Neuronal stem cell (in vitro differentiated cells): ENCODE measurements at regions not wholly inside any gene's neighbourhood (a gene's known extent, or its start where the extent isn't known, plus 50 kb on each side); places are given as distances from the start of the nearest gene placed in this dataset.
A peak's percentile ranks its signal among the peaks of the same experiment; 100 is the strongest.

Source experiments
- DNase-seq: peaks from one replicate; pipeline ENCODE4 v3.0.0-alpha.2; 2013; ENCODE audit warnings: low spot score
- H2AFZ ChIP-seq: one replicate; pipeline ENCODE4 v1.6.1; 2013; ENCODE audit warnings: mild to moderate bottlenecking, low read length, inconsistent platforms
- H2AK5ac ChIP-seq: 2 replicates; pipeline ENCODE4 v1.6.1; 2013; ENCODE audit warnings: low read depth, mild to moderate bottlenecking, inconsistent platforms, low read length, moderate library complexity, mixed read lengths
- H2BK120ac ChIP-seq: 2 replicates; pipeline ENCODE4 v1.6.1; 2013; ENCODE audit warnings: low read depth, mild to moderate bottlenecking, inconsistent platforms, low read length, moderate library complexity, mixed read lengths
- H2BK12ac ChIP-seq: one replicate; pipeline ENCODE4 v1.6.1; 2013; ENCODE audit warnings: low read length, inconsistent platforms
- H2BK15ac ChIP-seq: 2 replicates; pipeline ENCODE4 v1.6.1; 2013; ENCODE audit warnings: mild to moderate bottlenecking, low read length, inconsistent platforms, mixed read lengths
- H2BK5ac ChIP-seq: one replicate; pipeline ENCODE4 v1.6.1; 2013; ENCODE audit warnings: inconsistent platforms, mild to moderate bottlenecking, low read length, moderate library complexity
- H3K14ac ChIP-seq: one replicate; pipeline ENCODE4 v1.6.1; 2013; ENCODE audit warnings: low read length, inconsistent platforms
- H3K18ac ChIP-seq: 2 replicates; pipeline ENCODE4 v1.6.1; 2013; ENCODE audit warnings: low read length, inconsistent platforms
- H3K23ac ChIP-seq: 2 replicates; pipeline ENCODE4 v1.6.1; 2013; ENCODE audit warnings: low read depth, mild to moderate bottlenecking, mixed read lengths, low read length, inconsistent platforms; ENCODE audit not compliant: poor library complexity
- H3K27ac ChIP-seq: replicated peaks from 3 replicates; pipeline ENCODE4 v1.5.1; 2013; ENCODE audit warnings: low read length, inconsistent platforms
- H3K27me3 ChIP-seq, 3 experiments: 2 replicates each; pipeline ENCODE4 v1.6.1; 2013; ENCODE audit warnings: low read length in 3 of 3, mild to moderate bottlenecking in 2 of 3, inconsistent platforms in 1 of 3, low read depth in 1 of 3, mixed read lengths in 1 of 3, moderate library complexity in 1 of 3; ENCODE audit not compliant: control insufficient read depth in 3 of 3, insufficient read depth in 3 of 3
- H3K36me3 ChIP-seq, 2 donors: replicated peaks in 1 of 2; 2 replicates each; pipeline ENCODE4 v1.6.1; 2013; ENCODE audit warnings: low read length in 2 of 2; ENCODE audit not compliant: control insufficient read depth in 2 of 2, insufficient read depth in 2 of 2
- H3K4ac ChIP-seq: 2 replicates; pipeline ENCODE4 v1.6.1; 2013; ENCODE audit warnings: inconsistent platforms, mild to moderate bottlenecking, low read length, moderate library complexity
- H3K4me1 ChIP-seq, 2 donors: 1 replicate in 1 of 2; 2 replicates in 1 of 2; pipeline ENCODE4 v1.6.1; 2013; ENCODE audit warnings: low read length in 2 of 2, low read depth in 1 of 2; ENCODE audit not compliant: control insufficient read depth in 2 of 2, insufficient read depth in 1 of 2
- H3K4me2 ChIP-seq: one replicate; pipeline ENCODE4 v1.6.1; 2013; ENCODE audit warnings: mild to moderate bottlenecking, low read length, inconsistent platforms; ENCODE audit not compliant: insufficient read depth, poor library complexity, severe bottlenecking
- H3K4me3 ChIP-seq, 2 donors: 2 replicates each; pipeline ENCODE4 v1.5.1; 2013; ENCODE audit warnings: low read length in 2 of 2, mild to moderate bottlenecking in 2 of 2, inconsistent platforms in 1 of 2, moderate library complexity in 1 of 2
- H3K79me1 ChIP-seq: one replicate; pipeline ENCODE4 v1.6.1; 2013; ENCODE audit warnings: low read depth, mild to moderate bottlenecking, inconsistent platforms, low read length, moderate library complexity
- H3K9ac ChIP-seq: one replicate; pipeline ENCODE4 v1.6.1; 2013; ENCODE audit warnings: mild to moderate bottlenecking, low read depth, low read length, inconsistent platforms; ENCODE audit not compliant: poor library complexity
- H3K9me3 ChIP-seq, 2 donors: replicated peaks in 1 of 2; 2 replicates each; pipeline versions ENCODE3 to v1.6.1; 2013; ENCODE audit warnings: low read length in 2 of 2, mild to moderate bottlenecking in 2 of 2, inconsistent platforms in 1 of 2, low read depth in 1 of 2, mixed read lengths in 1 of 2, moderate library complexity in 1 of 2; ENCODE audit not compliant: control insufficient read depth in 2 of 2, insufficient read depth in 1 of 2
- H4K8ac ChIP-seq: one replicate; pipeline ENCODE4 v1.6.1; 2013; ENCODE audit warnings: low read depth, mild to moderate bottlenecking, inconsistent platforms, low read length, moderate library complexity
- H4K91ac ChIP-seq: one replicate; pipeline ENCODE4 v1.6.1; 2013; ENCODE audit warnings: low read length, low read depth, mild to moderate bottlenecking, inconsistent platforms; ENCODE audit not compliant: poor library complexity
- WGBS, 2 donors: extraction: QIAGEN DNeasy Blood & Tissue Kit; methylation state at CpG; one replicate each; pipeline ENCODE4 v1.1.7; 2013; ENCODE audit warnings: missing lambda C conversion rate in 2 of 2, mixed read lengths in 1 of 2; ENCODE audit not compliant: insufficient read length in 2 of 2, insufficient replicate concordance in 1 of 2; ENCODE audit errors: extremely low coverage in 2 of 2; 5-methylcytosine and 5-hydroxymethylcytosine counted together

DNA sequence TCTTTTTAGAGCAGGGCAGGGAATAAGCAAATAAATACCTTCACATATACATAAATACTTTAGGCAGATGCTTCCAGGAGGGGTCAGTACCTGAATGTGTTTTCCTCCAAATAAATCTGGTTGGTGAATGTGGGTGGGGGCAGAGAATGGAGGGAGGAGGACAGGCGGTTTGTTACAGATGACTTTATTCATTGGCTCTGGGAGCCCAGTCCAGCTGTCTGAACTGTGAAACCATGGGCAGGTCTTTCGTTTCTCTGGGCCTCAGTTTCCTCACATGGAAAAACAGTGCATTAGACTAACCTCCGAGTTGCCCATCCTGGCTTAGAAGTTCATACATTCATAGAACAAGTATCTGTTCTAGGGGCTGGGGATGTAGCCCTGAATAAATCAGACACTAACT lies 124.6 kb downstream of the IER5 start:
- H3K4me1 ChIP-seq, result peaks cover 0 to 3% of the 10 kb centered on the region in 2 donors
- no peak overlapping the region for H3K14ac ChIP-seq
- H3K4ac ChIP-seq, result no peak overlapping the region
- no CpG with 5 or more reads among the region's 3 CpGs for WGBS, 2 donors
- H2AFZ ChIP-seq, result no peak overlapping the region
- no peak overlapping the region for H3K4me3 ChIP-seq
- no peak overlapping the region for H3K18ac ChIP-seq
- no peak overlapping the region for H2BK5ac ChIP-seq
- H3K9me3 ChIP-seq, result no peaks in the 10 kb centered on the region
- H3K27ac ChIP-seq, result no peak overlapping the region
- H3K27me3 ChIP-seq, result peaks cover 0 to 4% (median 0%) of the 10 kb centered on the region in 3 experiments
- no peak overlapping the region for H2AK5ac ChIP-seq
- H4K91ac ChIP-seq, result no peak overlapping the region
- DNase-seq, result no peak
- no peak overlapping the region for H3K23ac ChIP-seq
- H3K4me2 ChIP-seq, result no peak overlapping the region
- H3K36me3 ChIP-seq, result no peaks in the 10 kb centered on the region
- H3K9ac ChIP-seq, result no peak overlapping the region
- H3K79me1 ChIP-seq, result no peaks in the 10 kb centered on the region
- no peak overlapping the region for H2BK12ac ChIP-seq
- no peak overlapping the region for H2BK15ac ChIP-seq
- H2BK120ac ChIP-seq, result no peak overlapping the region
- H4K8ac ChIP-seq, result no peak overlapping the region

DNA sequence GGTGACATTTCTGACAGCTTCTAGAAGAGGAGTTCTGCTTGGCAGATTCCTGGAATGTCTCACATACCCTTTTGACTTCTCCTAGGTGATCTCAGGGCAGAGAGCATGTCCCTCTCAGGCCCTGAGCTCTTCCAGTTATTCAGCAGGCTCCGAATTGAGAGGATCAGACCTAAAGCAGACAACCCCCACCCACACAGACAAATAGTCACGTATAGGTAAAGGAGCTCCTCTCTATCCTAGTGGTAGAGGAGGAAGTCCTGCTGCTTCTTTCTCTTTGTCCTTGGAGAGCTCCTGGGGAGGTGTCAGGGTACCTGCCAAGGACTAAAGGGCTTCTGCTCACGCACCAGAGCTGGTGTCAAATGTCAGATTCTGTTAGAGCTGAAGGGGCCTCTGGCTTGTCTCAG lies 128.1 kb downstream of the IER5 start:
- H3K79me1 ChIP-seq, result no peaks in the 10 kb centered on the region
- no peak overlapping the region for H2AFZ ChIP-seq
- no peak overlapping the region for H3K14ac ChIP-seq
- no peak overlapping the region for H2BK120ac ChIP-seq
- no peaks in the 10 kb centered on the region for H3K27me3 ChIP-seq
- no peak overlapping the region for H2BK12ac ChIP-seq
- no peak overlapping the region for H4K91ac ChIP-seq
- no peaks in the 10 kb centered on the region for H3K36me3 ChIP-seq
- peaks cover 0 to 3% of the 10 kb centered on the region in 2 donors for H3K4me1 ChIP-seq
- no peak overlapping the region for H3K23ac ChIP-seq
- H3K27ac ChIP-seq, result no peak overlapping the region
- no peak overlapping the region for H3K18ac ChIP-seq
- no peak overlapping the region for H3K4me2 ChIP-seq
- no peak overlapping the region for H2BK15ac ChIP-seq
- H3K4ac ChIP-seq, result no peak overlapping the region
- H3K4me3 ChIP-seq, result no peak overlapping the region
- no peak for DNase-seq
- no peaks in the 10 kb centered on the region for H3K9me3 ChIP-seq
- no peak overlapping the region for H2AK5ac ChIP-seq
- H3K9ac ChIP-seq, result no peak overlapping the region
- no CpG with 5 or more reads among the region's 3 CpGs for WGBS, 2 donors
- no peak overlapping the region for H4K8ac ChIP-seq
- H2BK5ac ChIP-seq, result no peak overlapping the region

DNA sequence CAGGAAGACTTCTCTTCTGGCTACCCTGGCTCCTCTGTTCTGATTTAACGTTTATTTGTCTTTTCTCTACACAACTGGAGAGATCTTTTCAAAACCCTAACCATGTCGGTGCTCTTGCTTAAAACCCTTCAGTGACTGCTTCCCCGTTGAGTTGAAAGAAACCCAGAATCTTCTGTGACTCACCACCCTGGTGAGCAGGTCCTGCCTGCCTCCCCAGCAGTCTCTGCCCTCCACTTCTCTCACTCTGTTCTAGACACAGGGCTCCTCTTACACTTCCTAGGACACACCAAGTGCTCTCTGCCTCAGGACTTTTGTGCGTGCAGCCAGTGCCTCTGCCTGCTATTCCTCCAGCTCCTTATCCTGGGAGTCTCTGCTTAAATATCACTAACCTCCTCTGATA lies 131.4 kb downstream of the IER5 start:
- H3K27me3 ChIP-seq, result no peaks in the 10 kb centered on the region
- DNase-seq, result no peak
- no peak overlapping the region for H3K9ac ChIP-seq
- H3K4me3 ChIP-seq, result no peak overlapping the region
- no peak overlapping the region for H2AFZ ChIP-seq
- H3K27ac ChIP-seq, result no peak overlapping the region
- peaks cover 0 to 3% of the 10 kb centered on the region in 2 donors for H3K4me1 ChIP-seq
- H2BK15ac ChIP-seq, result no peak overlapping the region
- H3K36me3 ChIP-seq, result no peaks in the 10 kb centered on the region
- H3K79me1 ChIP-seq, result no peaks in the 10 kb centered on the region
- H2BK120ac ChIP-seq, result no peak overlapping the region
- H3K4ac ChIP-seq, result no peak overlapping the region
- no peak overlapping the region for H2BK12ac ChIP-seq
- no peak overlapping the region for H3K14ac ChIP-seq
- H3K4me2 ChIP-seq, result no peak overlapping the region
- no peaks in the 10 kb centered on the region for H3K9me3 ChIP-seq
- H4K8ac ChIP-seq, result no peak overlapping the region
- H3K23ac ChIP-seq, result no peak overlapping the region
- no peak overlapping the region for H2AK5ac ChIP-seq
- no CpG with 5 or more reads among the region's 4 CpGs for WGBS, 2 donors
- H2BK5ac ChIP-seq, result no peak overlapping the region
- no peak overlapping the region for H4K91ac ChIP-seq
- no peak overlapping the region for H3K18ac ChIP-seq

DNA sequence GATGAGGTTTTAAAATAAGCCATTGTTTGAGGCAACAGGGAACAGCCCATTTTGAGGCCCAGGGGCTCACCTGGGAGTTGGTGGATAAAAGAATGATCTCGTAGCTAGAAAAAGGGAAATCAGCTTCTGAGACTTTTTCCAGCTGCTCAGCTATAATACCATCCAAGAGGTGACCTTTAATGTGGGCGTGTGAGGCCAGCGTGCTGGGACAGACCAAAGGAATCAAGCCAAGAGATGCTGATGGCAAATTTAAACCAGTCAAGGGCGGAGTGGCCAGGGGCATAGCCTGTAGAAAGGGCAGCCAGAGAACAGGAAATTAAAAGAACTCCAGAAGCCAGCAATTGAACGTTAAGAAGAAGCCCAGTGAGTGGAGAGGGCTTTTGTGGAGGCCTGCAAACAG lies 132.6 kb downstream of the IER5 start:
- DNase-seq, result no peak
- Histone ChIP-seq H3K4me2 (no peak overlapping the region), H2BK15ac (no peak overlapping the region), H3K4me3 (no peak overlapping the region), H2AFZ (no peak overlapping the region), H3K27me3 (no peaks in the 10 kb centered on the region), H3K79me1 (no peaks in the 10 kb centered on the region), H3K23ac (no peak overlapping the region), H3K14ac (no peak overlapping the region), H2AK5ac (no peak overlapping the region), H2BK5ac (peak overlapping the region; percentile 69), H2BK120ac (no peak overlapping the region), H3K36me3 (no peaks in the 10 kb centered on the region), H2BK12ac (no peak overlapping the region), H3K9me3 (no peaks in the 10 kb centered on the region), H3K9ac (no peak overlapping the region), H4K8ac (no peak overlapping the region), H3K4ac (no peak overlapping the region), H4K91ac (no peak overlapping the region), H3K18ac (peak overlapping the region; percentile 22), H3K27ac (no peak overlapping the region), H3K4me1 (peaks cover 0 to 3% of the 10 kb centered on the region in 2 donors)
- no CpG with 5 or more reads among the region's 5 CpGs for WGBS, 2 donors
